Posterior vena cava (tissue), 2 donors: ENCODE measurements at regions not wholly inside any gene's neighbourhood (a gene's known extent, or its start where the extent isn't known, plus 50 kb on each side); places are given as distances from the start of the nearest gene placed in this dataset.
"Not testable (repeated sequence)": the region's sequence is repeated elsewhere in the genome, so short reads cannot be mapped to it uniquely, and the experiment has no call there.

Experiments used
- DNase-seq: peaks from one replicate; pipeline ENCODE4 v3.0.0-alpha.2; 2020; ENCODE audit warnings: low spot score
- intact Hi-C, 2 donors: fragments of 100-400 bp; cut with DNase I; formaldehyde crosslinking; loops; one replicate each; pipeline versions ENCODE4 v1.14.1 to v1.14.2; 2022 to 2023
- donor health status: DM: yes; HTN: yes; CAD: no.
- donor health status: DM: yes; HTN: yes; CAD: no.

- DNase-seq = no peak
- intact Hi-C loops = no loop called here
Measured at GRCh38 chr20:6299456-6299855, 176.6 kb upstream of the FERMT1 start.

GRCh38 chr20:6298049-6298448, 175.2 kb upstream of the FERMT1 start:
- intact Hi-C loops = no loop called here
- DNase-seq = no peak

DNA sequence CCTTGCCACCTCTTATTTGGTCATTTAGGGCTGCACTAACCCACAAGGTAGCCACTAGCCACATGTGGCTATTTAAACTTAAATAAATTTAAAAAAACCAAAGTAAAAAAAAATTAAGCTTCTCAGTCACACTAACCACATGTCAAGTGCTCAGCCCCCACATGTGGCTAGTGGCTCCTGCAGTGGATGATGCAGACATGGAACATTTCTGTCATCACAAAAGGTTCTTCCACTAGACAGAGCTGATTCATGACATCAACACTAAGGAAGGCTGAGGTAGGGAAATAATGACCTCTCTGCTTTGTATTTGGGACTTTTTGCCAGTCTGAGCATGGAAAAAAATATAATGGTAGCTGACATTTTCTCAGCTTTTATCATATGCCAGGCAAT, 173.0 kb upstream of the FERMT1 start:
- no peak for DNase-seq
- intact Hi-C loops = no loop called here

- intact Hi-C loops = no loop called here
- DNase-seq = no peak
Measured at GRCh38 chr20:6295127-6295866, 172.5 kb upstream of the FERMT1 start.

DNA sequence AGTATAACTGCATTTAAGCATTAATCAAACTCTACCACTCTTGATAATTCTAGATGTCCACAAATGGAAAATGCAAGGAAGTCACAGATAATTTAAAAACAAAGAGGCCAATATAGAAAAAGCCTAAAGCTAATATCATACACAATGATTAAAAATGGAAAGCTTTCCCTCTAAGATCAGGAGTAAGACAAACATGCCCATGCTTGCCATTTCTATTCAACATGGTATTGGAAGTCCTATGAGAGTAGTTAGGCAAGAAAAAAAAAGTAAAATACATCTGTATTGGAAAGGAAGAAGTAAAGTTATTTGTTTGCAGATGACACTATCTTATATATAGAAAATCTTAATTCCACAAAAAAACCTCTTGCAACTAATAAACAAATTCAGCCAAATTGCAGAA, 164.6 kb upstream of the FERMT1 start:
- no peak for DNase-seq
- intact Hi-C loops = no loop called here

GRCh38 chr20:6282642-6283041, 159.8 kb upstream of the FERMT1 start:
- DNase-seq = no peak
- intact Hi-C loops = no loop called here

GRCh38 chr20:6277661-6278240, 154.9 kb upstream of the FERMT1 start:
- intact Hi-C loops = no loop called here
- DNase-seq = no peak

DNA sequence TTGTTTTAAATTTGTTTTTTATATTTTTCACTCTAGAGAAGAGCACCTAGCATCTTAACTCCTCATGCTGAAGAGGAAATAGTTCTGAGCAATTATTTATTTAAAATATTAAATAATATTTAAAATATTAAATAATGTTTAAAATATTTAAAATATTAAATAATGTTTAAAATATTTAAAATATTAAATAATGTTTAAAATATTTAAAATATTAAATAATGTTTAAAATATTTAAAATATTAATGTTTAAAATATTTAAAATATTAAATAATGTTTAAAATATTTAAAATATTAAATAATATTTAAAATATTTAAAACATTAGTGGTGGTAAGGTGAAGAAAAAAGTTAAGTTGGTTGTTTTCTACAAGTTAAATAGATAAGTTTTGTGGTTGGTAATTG, 147.6 kb upstream of the FERMT1 start:
- DNase-seq, intact Hi-C loops: not testable (repeated sequence)

GRCh38 chr20:6269168-6269873, 146.5 kb upstream of the FERMT1 start:
- intact Hi-C loops = loop anchor here in 1 of 2 donors (5.0 kb wide), 1 partner anchor 292 kb away; no protein-coding TSS in a partner anchor
- DNase-seq = no peak

GRCh38 chr20:6265204-6265904, 142.5 kb upstream of the FERMT1 start:
- no peak for DNase-seq
- intact Hi-C loops = loop anchor here in 1 of 2 donors (5.0 kb wide), 1 partner anchor 288 kb away; no protein-coding TSS in a partner anchor

DNA sequence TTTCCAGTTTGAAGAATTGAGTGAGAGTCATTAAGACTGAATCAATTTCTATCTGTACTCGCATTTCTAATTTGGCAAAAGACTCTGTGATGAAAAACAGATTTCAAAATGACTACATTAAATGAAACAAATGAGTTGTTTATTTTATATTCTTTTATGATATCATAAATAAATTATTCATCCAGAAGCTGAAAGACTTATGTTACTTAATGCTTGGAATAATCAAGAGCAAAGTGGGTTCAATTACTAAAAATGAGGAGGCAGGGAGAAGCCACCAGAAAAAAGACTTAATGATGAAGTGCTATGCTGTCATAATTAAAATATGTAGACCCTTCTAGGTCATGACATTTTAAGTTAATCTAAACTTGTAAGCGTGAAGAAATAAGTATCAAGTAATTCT, 130.6 kb upstream of the FERMT1 start:
- DNase-seq = no peak
- intact Hi-C loops = no loop called here

DNA sequence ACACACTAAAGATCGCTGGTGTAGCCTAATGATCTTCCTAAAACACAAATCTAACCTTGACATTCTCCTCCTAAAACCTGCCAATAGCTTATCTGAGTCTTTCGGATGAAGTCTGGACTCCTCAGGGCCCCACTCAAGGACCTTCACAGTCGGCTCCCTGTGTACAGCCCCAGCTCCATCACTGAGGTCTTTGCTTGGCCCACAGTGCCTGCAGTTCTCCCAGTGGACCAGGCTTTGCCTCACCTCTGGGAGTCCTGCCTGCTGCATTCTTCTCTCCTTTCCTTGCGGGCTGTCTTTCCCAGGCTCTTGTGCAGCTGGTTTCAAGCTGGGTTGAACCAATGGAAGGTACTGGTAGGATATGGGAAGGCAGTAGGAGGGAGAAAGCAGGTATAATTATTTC, 122.6 kb upstream of the FERMT1 start:
- DNase-seq = no peak
- intact Hi-C loops = no loop called here

- intact Hi-C loops = no loop called here
- no peak for DNase-seq
Measured at GRCh38 chr20:6241591-6241990, 118.8 kb upstream of the FERMT1 start.

- no peak for DNase-seq
Measured at GRCh38 chr20:6240059-6240458, 117.2 kb upstream of the FERMT1 start.

GRCh38 chr20:6238421-6238820, 115.6 kb upstream of the FERMT1 start:
- no peak for DNase-seq
- intact Hi-C loops = no loop called here

More at GRCh38 chr20:6240059-6240458, 117.2 kb upstream of the FERMT1 start:
- intact Hi-C loops = no loop called here

DNA sequence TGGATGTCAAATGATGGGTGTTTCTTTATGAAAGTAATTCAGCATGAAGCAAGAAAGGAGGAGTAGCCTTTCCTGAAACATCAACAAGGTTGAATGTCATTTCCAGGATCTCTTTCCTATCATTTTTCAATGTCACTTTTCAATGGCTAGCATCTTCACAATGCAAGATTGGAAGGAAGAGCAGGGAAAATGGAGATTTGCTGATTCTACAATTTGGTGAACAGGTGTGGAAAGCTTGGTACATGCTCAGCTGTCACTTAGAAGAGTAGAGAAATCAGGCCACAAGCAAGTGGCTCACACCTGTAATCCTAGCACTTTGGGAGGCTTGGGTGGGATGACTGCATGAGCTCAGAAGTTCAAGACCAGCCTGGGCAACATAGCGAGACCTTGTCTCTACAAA, 112.7 kb upstream of the FERMT1 start:
- intact Hi-C loops = no loop called here
- no peak for DNase-seq

- DNase-seq = no peak
- intact Hi-C loops = no loop called here
Measured at GRCh38 chr20:6232436-6232835, 109.6 kb upstream of the FERMT1 start.

DNA sequence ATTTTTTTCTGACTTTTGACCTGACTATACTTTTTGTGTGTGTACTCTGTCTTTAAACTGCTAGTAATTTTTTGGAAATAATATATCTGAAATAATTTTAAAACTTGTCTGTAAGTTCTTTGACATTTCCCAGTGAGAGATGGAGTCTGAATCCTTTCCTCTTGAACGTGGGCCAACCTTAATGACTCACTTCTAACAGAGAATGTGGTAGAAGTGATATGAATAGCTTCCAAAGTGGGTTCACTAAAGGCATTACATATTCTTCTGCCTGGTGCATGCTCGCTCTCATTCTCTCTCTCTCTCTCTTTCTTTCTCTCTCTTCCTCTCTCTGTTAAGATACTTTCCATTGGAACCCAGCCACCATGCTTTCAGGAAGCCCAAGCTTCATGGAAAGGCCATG, 108.7 kb upstream of the FERMT1 start:
- intact Hi-C loops = no loop called here
- DNase-seq = no peak

DNA sequence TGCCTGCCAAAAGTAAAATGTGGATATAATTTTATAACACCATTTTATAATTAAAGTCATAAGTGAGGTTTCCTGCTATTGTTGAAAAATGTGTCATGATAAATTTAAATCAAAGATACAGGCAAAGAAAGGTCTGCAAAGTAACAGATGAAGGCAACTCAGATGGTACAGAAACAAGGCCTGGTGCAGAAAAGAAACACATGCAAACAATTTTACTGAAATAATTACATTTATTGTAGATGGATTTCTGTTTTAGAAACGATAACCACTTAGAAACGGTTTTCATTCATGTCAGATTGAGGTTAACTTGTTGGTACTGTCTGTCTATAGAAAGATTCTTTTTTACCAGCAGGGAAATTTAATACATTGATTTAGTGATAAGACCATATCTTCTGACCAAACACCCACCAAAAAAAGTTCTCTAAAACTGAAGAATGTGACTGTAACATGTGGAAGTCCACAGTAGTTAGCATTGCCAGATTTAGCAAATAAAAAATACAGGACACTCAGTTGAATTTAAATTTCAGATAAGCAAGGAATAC, 105.5 kb upstream of the FERMT1 start:
- no peak for DNase-seq
- intact Hi-C loops = no loop called here

DNA sequence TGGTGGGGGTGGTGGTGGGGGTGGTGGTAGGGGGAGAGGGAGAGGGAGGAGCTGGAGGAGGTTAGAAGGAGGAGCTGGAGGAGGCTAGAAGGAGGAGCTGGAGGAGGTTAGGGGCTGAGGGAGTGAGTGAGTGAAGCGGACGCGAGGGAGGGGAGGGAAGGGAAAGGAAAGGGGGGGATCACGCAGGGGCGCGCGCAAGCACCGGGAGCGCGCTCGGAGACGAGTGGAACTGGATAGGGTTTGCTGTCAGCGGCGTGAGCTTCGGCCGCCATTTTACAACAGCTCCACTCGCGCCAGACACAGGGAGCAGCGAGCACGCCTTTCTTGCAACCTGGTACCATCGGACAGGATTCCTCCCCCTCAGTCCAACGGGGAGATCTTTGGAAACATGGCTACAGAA, 90.5 kb upstream of the FERMT1 start:
- intact Hi-C loops = no loop called here
- no peak for DNase-seq
